HL-60/S4 (cell line): ENCODE measurements at regions not wholly inside any gene's neighbourhood (a gene's known extent, or its start where the extent isn't known, plus 50 kb on each side); places are given as distances from the start of the nearest gene placed in this dataset.

Experiments
- in situ Hi-C: fragments of 300-500 bp; cut with MboI; formaldehyde crosslinking; loops from 2 replicates; pipeline ENCODE4 v1.14.3; 2022; ENCODE audit warnings: low sequenced_read_pairs

DNA sequence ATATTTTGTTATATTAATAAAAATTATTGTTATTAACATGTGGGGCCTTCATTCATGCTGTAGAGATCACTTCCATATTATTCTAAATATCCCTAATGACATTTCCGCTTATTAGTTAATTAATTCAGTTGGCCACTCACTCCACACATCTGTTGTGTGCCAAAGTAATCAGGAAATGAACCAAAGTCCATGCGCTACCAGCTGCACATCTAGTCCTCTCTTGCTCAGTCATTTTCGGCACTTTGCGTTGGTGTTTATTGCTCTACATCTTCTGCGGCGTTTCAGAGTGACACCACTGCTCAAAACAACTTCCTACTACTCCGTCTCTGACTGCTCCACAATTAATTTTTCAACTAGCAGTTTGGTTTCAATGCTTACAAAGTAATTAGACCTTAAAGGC, 101.4 kb upstream of the ZFHX3 start:
- in situ Hi-C loops = no loop called here

DNA sequence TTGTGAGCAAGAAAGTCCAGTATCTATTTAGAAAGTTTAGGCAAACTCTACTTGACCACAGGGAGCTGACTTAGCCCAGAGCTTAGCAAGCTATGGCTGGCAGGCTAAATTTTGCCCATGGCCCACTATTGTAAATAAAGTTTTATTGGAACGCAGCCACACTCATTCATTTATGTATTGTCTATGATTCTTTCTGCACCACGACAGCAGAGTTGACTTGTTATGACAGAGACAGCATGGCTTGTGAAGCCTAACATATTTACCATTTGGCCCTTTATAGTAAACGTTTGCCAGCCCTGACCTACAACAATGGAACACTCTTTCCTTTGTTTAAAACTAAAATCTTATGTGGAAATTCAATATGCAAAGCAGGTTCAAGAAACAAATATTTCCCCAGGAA, 100.0 kb upstream of the ZFHX3 start:
- in situ Hi-C loops = no loop called here

DNA sequence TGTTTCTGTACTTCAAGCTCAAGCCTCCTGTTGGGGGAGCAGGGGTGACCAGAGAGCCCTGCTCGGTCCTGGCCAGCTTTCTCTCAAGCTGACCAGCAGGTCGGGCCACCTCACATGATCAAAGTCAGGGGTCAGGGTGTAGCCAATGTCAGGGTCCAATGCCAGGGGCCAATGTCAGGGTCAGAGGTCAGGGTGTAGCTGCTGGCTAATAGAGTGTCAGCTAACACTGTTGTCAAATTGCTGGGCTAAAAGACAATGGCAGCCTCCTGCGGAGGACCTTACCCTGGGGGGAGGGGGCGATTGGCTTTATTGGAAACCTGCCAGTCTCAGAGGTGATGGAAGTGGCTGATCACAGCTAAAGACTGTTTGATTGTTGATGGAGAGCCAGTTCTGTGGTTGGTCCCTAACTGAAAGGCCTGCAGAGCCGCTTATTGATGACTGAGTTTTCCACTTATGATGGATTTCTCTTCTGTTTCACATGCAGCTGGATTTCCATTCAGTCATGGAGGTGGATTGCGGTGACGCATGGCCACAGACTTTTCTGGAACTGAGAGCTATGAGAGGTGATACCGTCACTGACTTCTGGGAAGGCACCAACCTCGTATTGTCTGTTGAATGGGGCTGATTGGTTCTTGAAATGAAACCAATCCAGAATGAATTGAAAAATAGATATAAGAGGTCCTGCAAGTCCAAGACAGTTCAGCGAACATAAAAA, 97.4 kb upstream of the ZFHX3 start:
- in situ Hi-C loops = no loop called here

DNA sequence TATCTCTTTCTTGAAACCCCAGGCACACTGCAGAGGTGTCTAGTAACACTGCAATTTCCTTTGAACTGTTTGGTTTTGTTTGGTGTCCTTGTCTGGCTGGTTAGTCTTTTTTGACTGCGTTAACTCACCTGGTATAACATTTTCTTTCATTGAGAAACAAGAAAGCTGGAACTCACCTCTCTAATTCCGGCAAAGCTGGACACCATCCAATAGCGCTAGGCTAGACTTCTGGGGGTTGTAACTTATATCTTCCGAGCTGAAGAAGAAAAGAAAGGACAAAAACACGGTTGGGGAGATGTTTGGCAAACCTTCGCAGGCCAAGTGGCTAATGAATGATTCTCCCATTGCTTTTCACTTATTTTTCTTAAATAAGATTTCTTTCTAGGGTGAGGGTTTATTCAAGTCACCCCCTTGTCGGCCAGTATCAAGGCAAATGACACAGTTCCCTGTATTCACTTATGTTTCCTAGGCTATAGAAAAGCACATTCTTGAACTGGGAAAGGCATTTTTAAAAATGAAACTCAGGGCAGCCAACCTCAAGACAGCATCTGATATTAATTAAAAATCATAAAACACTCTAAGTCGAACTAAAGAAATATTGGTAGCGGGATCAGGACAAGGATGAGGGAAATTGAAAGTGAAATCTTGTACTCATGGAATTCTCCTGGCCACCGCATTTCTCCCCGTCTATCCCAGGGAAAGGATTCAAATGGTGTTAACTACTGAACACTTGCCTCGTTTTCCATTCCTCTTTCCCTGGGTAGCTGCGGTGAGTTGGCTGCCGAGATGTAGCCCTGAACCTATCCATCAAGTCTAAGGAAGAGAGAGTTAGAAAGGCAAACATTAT, 95.9 kb upstream of the ZFHX3 start:
- in situ Hi-C loops = no loop called here

DNA sequence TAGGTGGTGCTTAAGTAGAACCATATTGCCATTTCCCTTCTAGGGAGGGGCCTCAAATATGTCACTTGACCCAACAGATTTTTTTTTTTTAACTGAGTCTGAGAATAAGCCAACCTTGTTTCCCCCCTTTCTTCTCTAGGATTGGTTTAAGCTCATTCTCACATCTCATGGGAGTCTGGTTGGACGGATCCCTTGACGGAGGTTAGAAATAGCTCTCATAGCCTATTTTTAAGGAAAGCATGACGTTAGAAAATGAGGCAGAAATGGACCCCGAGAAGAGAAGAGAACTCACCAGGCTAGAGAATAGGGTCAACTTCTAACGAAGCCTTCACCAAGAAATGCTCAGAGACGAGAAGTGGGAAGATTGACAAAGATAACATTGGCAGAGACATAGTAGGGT, 95.1 kb upstream of the ZFHX3 start:
- in situ Hi-C loops = no loop called here

- in situ Hi-C loops = no loop called here
These were observed 94.3 kb upstream of the ZFHX3 start for GRCh38 chr16:73142053-73142854.

GRCh38 chr16:73140929-73141328, 93.0 kb upstream of the ZFHX3 start:
- in situ Hi-C loops = no loop called here

- in situ Hi-C loops = no loop called here
These were observed 83.4 kb upstream of the ZFHX3 start for GRCh38 chr16:73131156-73131862.

GRCh38 chr16:73129455-73129854, 81.5 kb upstream of the ZFHX3 start:
- in situ Hi-C loops = no loop called here

DNA sequence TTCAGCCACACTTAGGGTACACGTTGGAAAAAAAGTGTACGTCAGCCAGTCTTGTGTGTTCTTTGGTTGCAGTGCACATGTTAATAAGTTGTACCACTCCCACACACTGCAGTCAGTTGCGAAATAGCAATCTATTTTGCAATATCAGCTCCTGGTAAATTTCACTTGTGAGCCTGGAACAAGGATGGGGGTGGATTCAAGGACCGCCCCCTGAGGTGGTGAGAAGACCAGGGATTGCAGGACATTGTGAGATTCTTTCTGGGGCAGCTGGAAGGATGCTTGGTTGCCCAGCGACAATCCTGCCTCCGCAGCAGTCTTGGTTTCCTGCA, 78.6 kb upstream of the ZFHX3 start:
- in situ Hi-C loops = no loop called here

GRCh38 chr16:73125850-73126524, 78.1 kb upstream of the ZFHX3 start:
- in situ Hi-C loops = no loop called here

DNA sequence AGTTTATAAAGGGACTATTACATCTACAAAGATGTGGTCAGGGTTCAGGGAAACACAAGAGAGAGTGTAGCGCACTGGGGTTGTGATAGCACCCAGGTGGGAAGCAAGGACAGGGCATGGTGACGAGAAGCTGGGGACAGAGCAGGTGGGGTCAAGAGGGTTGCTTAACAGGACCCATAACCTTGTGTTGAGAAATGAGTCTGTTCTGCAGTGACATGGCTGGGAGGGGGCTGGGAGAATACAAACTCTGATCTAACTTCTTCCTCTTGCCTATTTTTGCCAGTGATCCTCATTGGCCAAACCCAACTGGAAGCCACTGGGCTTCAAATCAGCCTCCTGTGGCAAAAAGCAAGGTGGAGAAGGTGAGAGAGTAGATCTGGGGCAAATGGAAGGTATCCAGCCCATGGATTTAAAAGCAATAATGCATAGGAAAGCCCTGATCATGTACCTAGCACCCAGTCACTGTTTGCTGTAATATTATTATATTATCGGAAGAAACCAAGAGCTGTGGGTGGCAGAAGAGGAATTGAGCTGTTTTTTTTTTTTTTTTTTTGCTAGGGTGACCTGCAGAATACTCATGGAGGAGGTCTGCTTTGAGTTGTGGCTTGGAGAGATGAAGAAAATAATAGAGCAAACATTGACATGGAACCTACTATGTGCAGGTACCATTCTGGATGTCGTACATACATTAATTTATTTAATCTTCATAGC, 76.9 kb upstream of the ZFHX3 start:
- in situ Hi-C loops = no loop called here

DNA sequence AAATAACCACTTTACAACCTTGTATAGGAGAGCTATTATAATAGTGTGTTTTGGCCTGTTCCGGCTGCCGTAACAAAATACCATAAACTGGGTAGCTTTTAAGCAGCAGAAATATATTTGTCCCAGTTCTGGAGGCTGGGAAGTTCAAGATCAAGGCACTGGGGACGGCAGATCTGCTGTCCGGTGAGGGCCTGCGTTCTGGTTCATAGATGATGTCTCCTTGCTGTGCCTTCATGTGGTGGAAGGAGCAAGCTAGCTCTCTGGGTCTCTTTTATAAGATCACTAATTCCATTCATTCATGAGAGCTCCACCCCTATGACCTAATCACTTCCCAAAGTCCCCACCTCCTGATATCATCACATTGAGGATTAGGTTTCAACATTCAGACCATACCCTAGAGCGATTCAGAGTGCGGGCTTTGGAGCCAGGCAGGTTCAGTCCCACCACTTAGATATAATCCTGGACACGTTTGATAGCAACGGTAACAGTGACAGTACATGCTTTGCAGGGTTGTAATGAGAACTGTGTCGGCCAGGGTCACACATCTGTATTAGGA, 76.2 kb upstream of the ZFHX3 start:
- in situ Hi-C loops = no loop called here

- in situ Hi-C loops = no loop called here
These were observed 74.9 kb upstream of the ZFHX3 start for GRCh38 chr16:73122604-73123391.

- in situ Hi-C loops = no loop called here
These were observed 68.6 kb upstream of the ZFHX3 start for GRCh38 chr16:73116576-73116975.

- in situ Hi-C loops = no loop called here
These were observed 65.4 kb upstream of the ZFHX3 start for GRCh38 chr16:73113336-73113735.

GRCh38 chr16:73108195-73108963, 60.5 kb upstream of the ZFHX3 start:
- in situ Hi-C loops = no loop called here

GRCh38 chr16:73107371-73107770, 59.4 kb upstream of the ZFHX3 start:
- in situ Hi-C loops = no loop called here
